GM23338 (cell line): ENCODE measurements at regions not wholly inside any gene's neighbourhood (a gene's known extent, or its start where the extent isn't known, plus 50 kb on each side); places are given as distances from the start of the nearest gene placed in this dataset.

Experiments
- ATAC-seq: fragments of 200-7000 bp; cut with Tn5 transposase; 3 replicates; pipeline ENCODE4 v1.9.1; 2020
- DNase-seq: peaks from one replicate; pipeline ENCODE4 v3.0.0-alpha.2; 2015; ENCODE audit warnings: low spot score
- H2AFZ ChIP-seq: fragments of 200-600 bp; sonication (generic); 2 replicates; pipeline ENCODE4 v1.8.0; 2016; ENCODE audit warnings: antibody characterized with exemption, mild to moderate bottlenecking, moderate library complexity
- H3F3A ChIP-seq: fragments of 200-600 bp; sonication (generic); replicated peaks from 2 replicates; pipeline ENCODE4 v1.8.0; 2017; ENCODE audit warnings: antibody characterized with exemption, mixed run types, low read depth
- H3K27ac ChIP-seq: fragments of 200-600 bp; sonication (generic); 2 replicates; pipeline ENCODE4 v1.6.1; 2016; ENCODE audit warnings: low read depth
- H3K27me3 ChIP-seq: fragments of 200-600 bp; sonication (generic); 2 replicates; pipeline ENCODE4 v1.8.0; 2016; ENCODE audit warnings: mild to moderate bottlenecking, mixed run types, moderate library complexity; ENCODE audit not compliant: insufficient read depth
- H3K36me3 ChIP-seq: fragments of 200-600 bp; sonication (generic); 2 replicates; pipeline ENCODE4 v1.8.0; 2016; ENCODE audit warnings: mild to moderate bottlenecking; ENCODE audit not compliant: insufficient read depth
- H3K4me1 ChIP-seq: fragments of 200-600 bp; sonication (generic); 2 replicates; pipeline ENCODE4 v1.8.0; 2016; ENCODE audit warnings: mild to moderate bottlenecking, moderate library complexity; ENCODE audit not compliant: insufficient read depth
- H3K4me2 ChIP-seq: fragments of 200-600 bp; sonication (generic); 2 replicates; pipeline ENCODE4 v1.7.1; 2017; ENCODE audit warnings: mixed run types
- H3K4me3 ChIP-seq: fragments of 200-600 bp; sonication (generic); 2 replicates; pipeline ENCODE4 v1.6.1; 2016; ENCODE audit warnings: mixed run types
- H3K79me2 ChIP-seq: fragments of 200-600 bp; sonication (generic); replicated peaks from 2 replicates; pipeline ENCODE4 v1.8.0; 2017; ENCODE audit warnings: mild to moderate bottlenecking; ENCODE audit not compliant: insufficient read depth
- H3K9me2 ChIP-seq: fragments of 200-600 bp; sonication (generic); 2 replicates; pipeline ENCODE4 v1.8.0; 2017; ENCODE audit not compliant: insufficient read depth
- H4K20me1 ChIP-seq: fragments of 200-600 bp; sonication (generic); replicated peaks from 2 replicates; pipeline ENCODE4 v1.8.0; 2017; ENCODE audit warnings: mild to moderate bottlenecking; ENCODE audit not compliant: insufficient read depth
- H3K27ac Mint-ChIP-seq: 2 replicates; pipeline ENCODE4 v1.8.0; 2020; ENCODE audit warnings: inconsistent platforms, mild to moderate bottlenecking, moderate library complexity, mixed read lengths
- H3K27me3 Mint-ChIP-seq: 3 replicates; pipeline ENCODE4 v1.8.0; 2022; ENCODE audit warnings: low read depth, mild to moderate bottlenecking, moderate library complexity, mixed read lengths, inconsistent platforms; ENCODE audit not compliant: insufficient read depth, poor library complexity
- H3K36me3 Mint-ChIP-seq: 3 replicates; pipeline ENCODE4 v1.8.0; 2021; ENCODE audit warnings: low read depth, mild to moderate bottlenecking, inconsistent platforms, moderate library complexity, mixed read lengths
- H3K4me1 Mint-ChIP-seq: 3 replicates; pipeline ENCODE4 v1.8.0; 2020; ENCODE audit warnings: mild to moderate bottlenecking, inconsistent platforms, mixed read lengths
- H3K4me3 Mint-ChIP-seq: 3 replicates; pipeline ENCODE4 v1.8.0; 2021; ENCODE audit warnings: moderate library complexity, mild to moderate bottlenecking, inconsistent platforms, mixed read lengths
- H3K9me3 Mint-ChIP-seq: 3 replicates; pipeline ENCODE4 v1.8.0; 2020; ENCODE audit warnings: moderate library complexity, mild to moderate bottlenecking, inconsistent platforms, mixed read lengths
- CREB1 ChIP-seq: fragments of 250-450 bp; sonication (Bioruptor Pico); IDR thresholded peaks from 2 replicates; pipeline ENCODE4 v1.5.0; 2020; ENCODE audit warnings: low read depth, mild to moderate bottlenecking, moderate library complexity
- EZH2 ChIP-seq: fragments of 200-600 bp; sonication (generic); IDR thresholded peaks from one replicate; pipeline ENCODE4 v1.8.0; 2017; ENCODE audit warnings: antibody characterized with exemption, mild to moderate bottlenecking, low read depth; ENCODE audit not compliant: unreplicated experiment
- EZH2phosphoT487 ChIP-seq: fragments of 200-600 bp; sonication (generic); IDR thresholded peaks from one replicate; pipeline ENCODE4 v1.8.1; 2018; ENCODE audit warnings: antibody characterized with exemption; ENCODE audit not compliant: unreplicated experiment
- JUNB ChIP-seq: IDR thresholded peaks from one replicate; pipeline ENCODE4 v1.6.1; 2016; ENCODE audit warnings: antibody characterized with exemption; ENCODE audit not compliant: unreplicated experiment
- NANOG ChIP-seq: IDR thresholded peaks from 2 replicates; pipeline ENCODE4 v1.6.1; 2016; ENCODE audit warnings: antibody characterized with exemption, borderline replicate concordance
- POLR2AphosphoS5 ChIP-seq: IDR thresholded peaks from 2 replicates; pipeline ENCODE4 v1.6.1; 2016; ENCODE audit warnings: antibody characterized with exemption, low read depth
- REST ChIP-seq: IDR thresholded peaks from one replicate; pipeline ENCODE4 v1.6.1; 2018; ENCODE audit warnings: antibody characterized with exemption; ENCODE audit not compliant: unreplicated experiment
- STAT1 ChIP-seq: IDR thresholded peaks from one replicate; pipeline ENCODE4 v1.6.1; 2016; ENCODE audit warnings: antibody characterized with exemption; ENCODE audit not compliant: unreplicated experiment
- ZNF331 ChIP-seq: fragments of 250-450 bp; sonication (Bioruptor Pico); IDR thresholded peaks from 2 replicates; pipeline ENCODE4 v1.5.0; 2020; ENCODE audit warnings: low read depth, mild to moderate bottlenecking, moderate library complexity
- ZNF462 ChIP-seq: fragments of 250-450 bp; sonication (Bioruptor Pico); IDR thresholded peaks from 2 replicates; pipeline ENCODE4 v1.5.0; 2020; ENCODE audit warnings: mild to moderate bottlenecking, moderate library complexity
- TF ChIP-seq, protein P1 (sequence below), 2 experiments: fragments of 200-600 bp in 1 of 2; sonication (generic) in 1 of 2; conservative IDR thresholded peaks; 2 replicates each; pipeline versions ENCODE4 v1.5.1 to v1.6.1; 2016 to 2017; ENCODE audit warnings: antibody characterized with exemption in 2 of 2, low read depth in 2 of 2, mild to moderate bottlenecking in 2 of 2, moderate library complexity in 1 of 2

DNA sequence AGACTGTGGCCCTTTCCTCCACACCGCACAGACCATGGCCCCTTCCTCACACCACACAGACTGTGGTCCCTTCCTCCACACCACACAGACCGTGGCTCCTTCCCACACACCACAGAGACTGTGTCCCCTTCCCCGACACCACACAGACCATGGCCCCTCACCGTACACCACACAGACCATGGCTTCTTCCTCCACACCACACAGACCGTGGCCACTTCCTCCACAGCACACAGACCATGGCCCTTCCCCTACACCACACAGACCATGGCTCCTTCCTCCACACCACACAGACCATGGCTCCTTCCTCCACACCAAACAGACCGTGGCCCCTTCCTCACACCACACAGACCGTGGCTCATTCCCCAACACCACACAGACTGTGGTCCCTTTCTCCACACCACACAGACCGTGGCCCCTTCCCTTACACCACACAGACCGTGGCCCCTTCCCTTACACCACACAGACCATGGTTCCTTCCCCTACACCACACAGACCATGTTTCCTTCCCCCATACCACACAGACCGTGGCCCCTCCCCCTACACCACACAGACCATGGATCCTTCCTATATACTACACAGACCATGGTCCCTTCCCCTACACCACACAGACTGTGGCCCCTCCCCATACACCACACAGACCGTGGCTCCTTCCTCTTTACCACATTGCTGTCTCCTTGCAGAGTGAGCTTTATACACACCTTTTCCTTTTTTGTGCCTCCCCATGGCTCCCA is 297.5 kb upstream of the FOXF1 start (continued):
- TF ChIP-seq REST (no peak), ZNF462 (no peak)

DNA sequence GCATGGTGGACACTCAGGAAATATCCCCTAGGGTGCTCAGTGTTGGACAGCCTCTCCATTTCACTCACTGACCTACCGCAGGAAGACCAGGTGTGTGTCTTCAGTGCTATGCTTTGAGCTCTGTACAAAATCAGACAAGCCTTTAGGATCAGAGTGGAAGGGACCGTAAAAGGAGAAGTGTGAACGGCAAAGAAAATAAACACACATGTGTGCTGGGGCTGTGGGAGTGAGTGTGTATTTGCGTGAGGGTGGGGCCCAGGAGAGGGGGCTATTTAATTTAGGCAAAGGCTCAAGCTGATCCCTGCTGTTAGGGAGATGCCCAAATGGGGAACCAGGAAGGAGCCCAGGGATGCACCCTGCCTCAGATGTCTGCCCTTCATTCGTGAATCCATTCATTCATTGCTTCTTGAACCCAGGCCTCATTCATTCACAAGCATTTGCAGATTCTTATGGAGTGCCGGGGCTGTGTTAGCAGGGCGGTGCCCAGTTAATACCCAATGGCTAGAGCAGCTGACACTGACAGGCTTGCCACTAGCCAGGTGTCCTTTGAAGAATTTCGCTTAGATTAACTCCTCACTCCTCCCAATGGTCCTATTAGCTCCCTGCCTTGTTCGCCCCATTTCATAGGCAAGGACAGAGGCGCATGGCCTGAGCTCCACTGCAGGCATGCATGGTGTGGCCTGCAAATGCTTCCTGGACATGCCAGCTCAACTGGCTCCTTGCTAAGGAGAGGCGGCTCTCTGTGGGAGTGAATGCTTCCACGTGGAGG is 296.7 kb upstream of the FOXF1 start:
- Histone ChIP-seq H3K27ac (no peak overlapping the region), H3K4me1 (no peaks in the 10 kb centered on the region), H3K4me3 (no peak overlapping the region), H2AFZ (no peak overlapping the region), H4K20me1 (no peaks in the 10 kb centered on the region), H3K4me2 (no peak overlapping the region), H3F3A (no peaks in the 10 kb centered on the region), H3K27me3 (no peaks in the 10 kb centered on the region), H3K36me3 (no peaks in the 10 kb centered on the region), H3K9me2 (peaks cover 2% of the 10 kb centered on the region; the same call in 1 of the 2 replicates), H3K79me2 (no peaks in the 10 kb centered on the region)
- Mint-ChIP-seq H3K27ac (no peak overlapping the region), H3K36me3 (peaks cover 4% of the 10 kb centered on the region), H3K9me3 (peaks cover 11% of the 10 kb centered on the region; the same call in 2 of the 3 replicates), H3K27me3 (peaks cover 9% of the 10 kb centered on the region), H3K4me3 (no peak overlapping the region), H3K4me1 (peaks cover 15% of the 10 kb centered on the region)
- no peak for DNase-seq
- no peak for ATAC-seq
- TF ChIP-seq STAT1 (no peak), CREB1 (no peak), POLR2AphosphoS5 (no peak), NANOG (no peak), EZH2phosphoT487 (no peak), JUNB (no peak), ZNF331 (CRISPR knock-in tag) (no peak), EZH2 (no peak)
- TF ChIP-seq, protein P1, sequence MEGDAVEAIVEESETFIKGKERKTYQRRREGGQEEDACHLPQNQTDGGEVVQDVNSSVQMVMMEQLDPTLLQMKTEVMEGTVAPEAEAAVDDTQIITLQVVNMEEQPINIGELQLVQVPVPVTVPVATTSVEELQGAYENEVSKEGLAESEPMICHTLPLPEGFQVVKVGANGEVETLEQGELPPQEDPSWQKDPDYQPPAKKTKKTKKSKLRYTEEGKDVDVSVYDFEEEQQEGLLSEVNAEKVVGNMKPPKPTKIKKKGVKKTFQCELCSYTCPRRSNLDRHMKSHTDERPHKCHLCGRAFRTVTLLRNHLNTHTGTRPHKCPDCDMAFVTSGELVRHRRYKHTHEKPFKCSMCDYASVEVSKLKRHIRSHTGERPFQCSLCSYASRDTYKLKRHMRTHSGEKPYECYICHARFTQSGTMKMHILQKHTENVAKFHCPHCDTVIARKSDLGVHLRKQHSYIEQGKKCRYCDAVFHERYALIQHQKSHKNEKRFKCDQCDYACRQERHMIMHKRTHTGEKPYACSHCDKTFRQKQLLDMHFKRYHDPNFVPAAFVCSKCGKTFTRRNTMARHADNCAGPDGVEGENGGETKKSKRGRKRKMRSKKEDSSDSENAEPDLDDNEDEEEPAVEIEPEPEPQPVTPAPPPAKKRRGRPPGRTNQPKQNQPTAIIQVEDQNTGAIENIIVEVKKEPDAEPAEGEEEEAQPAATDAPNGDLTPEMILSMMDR (conservative IDR thresholded peaks at IDR 0.05; ENCODE audit: low read depth in 2 of 2): no peak
